H1 (cell line): ENCODE measurements at regions not wholly inside any gene's neighbourhood (a gene's known extent, or its start where the extent isn't known, plus 50 kb on each side); places are given as distances from the start of the nearest gene placed in this dataset.

ENCODE experiments used
- CHD2 ChIP-seq: IDR thresholded peaks from 2 replicates; pipeline ENCODE4 v1.6.1; 2012; ENCODE audit warnings: low read length, improper control_type of control experiment
- CTBP2 ChIP-seq: IDR thresholded peaks from 2 replicates; pipeline ENCODE4 v1.7.0; 2011; ENCODE audit warnings: borderline replicate concordance, mild to moderate bottlenecking, moderate library complexity, mixed read lengths, low read length; ENCODE audit not compliant: insufficient read depth, insufficient read length
- CTCF ChIP-seq, 3 experiments: IDR thresholded peaks; 1 replicate in 2 of 3; 2 replicates in 1 of 3; pipeline versions ENCODE4 v1.5.1 to v1.6.1; 2011; ENCODE audit warnings: low read length in 3 of 3, mild to moderate bottlenecking in 3 of 3, inconsistent platforms in 2 of 3, low read depth in 1 of 3, moderate library complexity in 1 of 3; ENCODE audit not compliant: insufficient read depth in 1 of 3; ENCODE audit errors: control extremely low read depth in 1 of 3
- PHF8 ChIP-seq: fragments of 200-600 bp; sonication (generic); conservative IDR thresholded peaks from 2 replicates; pipeline ENCODE4 v1.7.1; 2012; ENCODE audit warnings: low read depth, mild to moderate bottlenecking, inconsistent platforms, low read length, moderate library complexity
- POLR2A ChIP-seq, 2 experiments: IDR thresholded peaks; 1 replicate in 1 of 2; 2 replicates in 1 of 2; pipeline ENCODE4 v1.6.1; 2011; ENCODE audit warnings: low read depth in 2 of 2, low read length in 2 of 2, mild to moderate bottlenecking in 2 of 2; ENCODE audit errors: control extremely low read depth in 1 of 2
- POLR2AphosphoS5 ChIP-seq: IDR thresholded peaks from 2 replicates; pipeline ENCODE4 v1.6.1; 2011; ENCODE audit warnings: low read depth, low read length
- SIX5 ChIP-seq: IDR thresholded peaks from 2 replicates; pipeline ENCODE4 v1.6.1; 2011; ENCODE audit warnings: mild to moderate bottlenecking, low read depth, low read length
- TEAD4 ChIP-seq: IDR thresholded peaks from 2 replicates; pipeline ENCODE4 v1.6.1; 2012; ENCODE audit warnings: low read depth, low read length, inconsistent platforms, mixed read lengths
- YY1 ChIP-seq: IDR thresholded peaks from 2 replicates; pipeline ENCODE4 v1.6.1; 2011; ENCODE audit warnings: low read depth, mild to moderate bottlenecking, low read length

DNA sequence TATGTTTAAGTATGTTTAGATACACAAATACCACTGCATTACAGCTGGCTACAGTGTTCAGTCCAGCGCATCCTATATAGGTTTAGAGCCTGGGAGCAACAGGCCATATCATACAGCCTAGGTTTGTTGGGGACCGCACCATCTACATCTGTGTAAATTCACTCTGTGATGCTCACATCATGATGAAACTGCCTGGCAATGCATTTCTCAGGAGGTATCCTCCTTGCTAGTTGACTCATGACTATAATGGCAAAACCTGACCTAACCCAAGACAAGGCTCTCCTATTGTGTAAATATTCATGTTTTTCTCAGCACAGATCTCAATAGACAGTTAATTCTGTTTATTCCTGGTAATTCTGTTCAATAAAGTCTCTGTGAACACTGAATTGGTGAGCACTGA, 240.7 kb upstream of the PFKP start:
- TF ChIP-seq CHD2 = no peak
- TF ChIP-seq CTCF (IDR thresholded peaks at IDR 0.05; ENCODE audit: control extremely low read depth in 1 of 3, insufficient read depth in 1 of 3, low read depth in 1 of 3, low read length in 3 of 3) = no peak
- no peak for TF ChIP-seq POLR2AphosphoS5
- no peak for TF ChIP-seq SIX5
- no peak for TF ChIP-seq CTBP2
- TF ChIP-seq PHF8 = no peak
- TF ChIP-seq POLR2A (IDR thresholded peaks at IDR 0.05; ENCODE audit: control extremely low read depth in 1 of 2, low read depth in 2 of 2, low read length in 2 of 2) = no peak
- TF ChIP-seq TEAD4 = no peak
- TF ChIP-seq YY1 = no peak
